ENCODE measurements at regions not wholly inside any gene's neighbourhood (a gene's known extent, or its start where the extent isn't known, plus 50 kb on each side); places are given as distances from the start of the nearest gene placed in this dataset.

DNA sequence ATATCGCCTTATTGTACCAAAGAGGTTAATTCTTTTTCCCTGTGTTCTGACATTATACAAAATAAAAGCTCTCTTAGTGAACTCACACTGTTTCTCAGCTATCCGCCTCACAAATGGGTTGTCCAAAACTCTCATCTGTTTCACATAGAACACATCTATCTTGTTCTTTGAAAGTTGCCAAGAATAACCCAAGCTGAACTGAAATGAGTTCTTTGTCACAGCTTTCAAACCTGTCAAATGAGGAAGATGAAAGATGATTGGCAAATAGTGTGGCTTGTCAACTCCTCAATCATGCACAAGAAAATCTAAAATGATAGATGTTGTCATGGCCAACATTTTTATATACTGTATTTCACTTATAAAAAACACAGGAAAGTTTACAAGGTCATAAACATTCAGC, 168.1 kb upstream of the OSTN start:
- no peak for TF ChIP-seq CTCF (IDR thresholded peaks at IDR 0.05)
- TF ChIP-seq EP300 (IDR thresholded peaks at IDR 0.05): no peak
- no peak for TF ChIP-seq POLR2A (IDR thresholded peaks at IDR 0.05)
